Subcutaneous abdominal adipose tissue (tissue), 5 donors: ENCODE measurements at regions not wholly inside any gene's neighbourhood (a gene's known extent, or its start where the extent isn't known, plus 50 kb on each side); places are given as distances from the start of the nearest gene placed in this dataset.

Experiments used
- H3K27ac ChIP-seq: one replicate; pipeline ENCODE4 v1.7.0; 2013; ENCODE audit warnings: low read depth, mild to moderate bottlenecking, inconsistent platforms, low read length, moderate library complexity
- H3K27me3 ChIP-seq, 5 donors: one replicate each; pipeline ENCODE4 v1.7.0; 2013; ENCODE audit warnings: low read length in 5 of 5, inconsistent platforms in 1 of 5; ENCODE audit not compliant: control insufficient read depth in 5 of 5, insufficient read depth in 4 of 5
- H3K36me3 ChIP-seq, 5 donors: one replicate each; pipeline ENCODE4 v1.7.0; 2013; ENCODE audit warnings: low read length in 5 of 5; ENCODE audit not compliant: control insufficient read depth in 5 of 5, insufficient read depth in 5 of 5
- H3K4me1 ChIP-seq, 5 donors: one replicate each; pipeline ENCODE4 v1.7.0; 2013; ENCODE audit warnings: low read length in 5 of 5, mild to moderate bottlenecking in 3 of 5, moderate library complexity in 1 of 5; ENCODE audit not compliant: control insufficient read depth in 5 of 5, insufficient read depth in 5 of 5
- H3K4me3 ChIP-seq, 5 donors: one replicate each; pipeline ENCODE4 v1.7.0; 2013; ENCODE audit warnings: low read length in 5 of 5, low read depth in 1 of 5
- H3K9ac ChIP-seq, 5 donors: one replicate each; pipeline ENCODE4 v1.7.0; 2013; ENCODE audit warnings: low read length in 5 of 5, mild to moderate bottlenecking in 4 of 5, moderate library complexity in 3 of 5
- H3K9me3 ChIP-seq, 5 donors: one replicate each; pipeline ENCODE4 v1.7.0; 2013; ENCODE audit warnings: low read length in 5 of 5; ENCODE audit not compliant: control insufficient read depth in 5 of 5
- donor health status: healthy.
- donor health status: healthy.
- donor health status: healthy.
- donor health status: healthy.
- donor health status: healthy.

GRCh38 chr13:22482496-22483000 is 698.2 kb upstream of the SGCG start:
- H3K9ac ChIP-seq: no peak overlapping the region
- H3K27ac ChIP-seq: no peak overlapping the region
- H3K4me1 ChIP-seq: peaks cover 0 to 16% (median 4%) of the 10 kb centered on the region in 5 donors
- H3K27me3 ChIP-seq: no peaks in the 10 kb centered on the region
- no peak overlapping the region for H3K4me3 ChIP-seq
- no peaks in the 10 kb centered on the region for H3K36me3 ChIP-seq
- H3K9me3 ChIP-seq: no peaks in the 10 kb centered on the region

GRCh38 chr13:22483276-22483675 is 697.5 kb upstream of the SGCG start:
- Histone ChIP-seq H3K9me3 (no peaks in the 10 kb centered on the region), H3K27ac (no peak overlapping the region), H3K27me3 (no peaks in the 10 kb centered on the region), H3K36me3 (no peaks in the 10 kb centered on the region), H3K9ac (no peak overlapping the region), H3K4me3 (no peak overlapping the region), H3K4me1 (peaks cover 0 to 23% (median 8%) of the 10 kb centered on the region in 5 donors)

GRCh38 chr13:22486490-22486889 is 694.3 kb upstream of the SGCG start:
- no peak overlapping the region for H3K4me3 ChIP-seq
- no peaks in the 10 kb centered on the region for H3K9me3 ChIP-seq
- H3K9ac ChIP-seq: no peak overlapping the region
- no peaks in the 10 kb centered on the region for H3K36me3 ChIP-seq
- no peaks in the 10 kb centered on the region for H3K27me3 ChIP-seq
- H3K4me1 ChIP-seq: peaks cover 0 to 21% (median 8%) of the 10 kb centered on the region in 5 donors
- no peak overlapping the region for H3K27ac ChIP-seq

- Histone ChIP-seq H3K4me1 (peaks cover 0 to 21% (median 8%) of the 10 kb centered on the region in 5 donors), H3K36me3 (no peaks in the 10 kb centered on the region), H3K9ac (no peak overlapping the region), H3K4me3 (no peak overlapping the region), H3K9me3 (no peaks in the 10 kb centered on the region), H3K27me3 (no peaks in the 10 kb centered on the region), H3K27ac (no peak overlapping the region)
These were observed 692.8 kb upstream of the SGCG start for GRCh38 chr13:22487932-22488331.

- H3K27me3 ChIP-seq: no peaks in the 10 kb centered on the region
- H3K9me3 ChIP-seq: no peaks in the 10 kb centered on the region
- H3K4me1 ChIP-seq: peaks cover 0 to 21% (median 8%) of the 10 kb centered on the region in 5 donors
- H3K9ac ChIP-seq: no peak overlapping the region
- H3K36me3 ChIP-seq: no peaks in the 10 kb centered on the region
- no peak overlapping the region for H3K4me3 ChIP-seq
- H3K27ac ChIP-seq: no peak overlapping the region
These were observed 691.0 kb upstream of the SGCG start for GRCh38 chr13:22489771-22490170.

GRCh38 chr13:22495819-22496218 is 685.0 kb upstream of the SGCG start:
- Histone ChIP-seq H3K27ac (no peak overlapping the region), H3K4me3 (no peak overlapping the region), H3K4me1 (no peaks in the 10 kb centered on the region), H3K9ac (no peak overlapping the region), H3K36me3 (no peaks in the 10 kb centered on the region), H3K27me3 (no peaks in the 10 kb centered on the region), H3K9me3 (no peaks in the 10 kb centered on the region)

GRCh38 chr13:22496803-22497508 is 683.8 kb upstream of the SGCG start:
- Histone ChIP-seq H3K4me3 (no peak overlapping the region), H3K4me1 (no peaks in the 10 kb centered on the region), H3K9ac (no peak overlapping the region), H3K36me3 (no peaks in the 10 kb centered on the region), H3K27ac (no peak overlapping the region), H3K27me3 (no peaks in the 10 kb centered on the region), H3K9me3 (no peaks in the 10 kb centered on the region)

GRCh38 chr13:22497991-22498780 is 682.6 kb upstream of the SGCG start:
- H3K4me1 ChIP-seq: no peaks in the 10 kb centered on the region

GRCh38 chr13:22499919-22500318 is 680.9 kb upstream of the SGCG start:
- no peaks in the 10 kb centered on the region for H3K36me3 ChIP-seq
- no peak overlapping the region for H3K27ac ChIP-seq
- peaks cover 0 to 1% (median 0%) of the 10 kb centered on the region in 5 donors for H3K4me1 ChIP-seq
- H3K27me3 ChIP-seq: no peaks in the 10 kb centered on the region
- H3K9ac ChIP-seq: no peak overlapping the region
- H3K9me3 ChIP-seq: no peaks in the 10 kb centered on the region
- H3K4me3 ChIP-seq: no peak overlapping the region

More at GRCh38 chr13:22497991-22498780, 682.6 kb upstream of the SGCG start:
- H3K36me3 ChIP-seq: no peaks in the 10 kb centered on the region
- H3K27me3 ChIP-seq: no peaks in the 10 kb centered on the region
- H3K9me3 ChIP-seq: no peaks in the 10 kb centered on the region
- H3K9ac ChIP-seq: no peak overlapping the region
- H3K27ac ChIP-seq: no peak overlapping the region
- H3K4me3 ChIP-seq: no peak overlapping the region

GRCh38 chr13:22505489-22505888 is 675.3 kb upstream of the SGCG start:
- no peak overlapping the region for H3K4me3 ChIP-seq
- no peaks in the 10 kb centered on the region for H3K36me3 ChIP-seq
- H3K27ac ChIP-seq: no peak overlapping the region

More at GRCh38 chr13:22505489-22505888, 675.3 kb upstream of the SGCG start:
- H3K9ac ChIP-seq: no peak overlapping the region
- H3K4me1 ChIP-seq: peaks cover 0 to 16% (median 6%) of the 10 kb centered on the region in 5 donors
- H3K9me3 ChIP-seq: peaks cover 0 to 2% (median 0%) of the 10 kb centered on the region in 5 donors
- no peaks in the 10 kb centered on the region for H3K27me3 ChIP-seq
